IMR-90 (cell line): ENCODE measurements at regions not wholly inside any gene's neighbourhood (a gene's known extent, or its start where the extent isn't known, plus 50 kb on each side); places are given as distances from the start of the nearest gene placed in this dataset.

Experiments used
- ATAC-seq: fragments of 200-7000 bp; cut with Tn5 transposase; 2 replicates; pipeline ENCODE4 v1.9.1; 2020; ENCODE audit warnings: low read depth, mild to moderate bottlenecking, moderate library complexity
- BruUV-seq: library from RNA; stranded (reverse); fragments of 400-500 nt; replicated peaks from 2 replicates; lab custom pipeline; 2021; lab: Mats Ljungman, UMichigan
- CTCF ChIA-PET: fragments of 300-600 bp; formaldehyde crosslinking; extraction: SDS; loops from one replicate; lab custom pipeline; 2021; ENCODE audit warnings: antibody characterized with exemption; lab: Yijun Ruan, JAX
- POLR2A ChIA-PET: fragments of 300-600 bp; sonication (Branson Sonifier 250); formaldehyde crosslinking; loops from one replicate; lab custom pipeline; 2022; ENCODE audit warnings: antibody characterized with exemption; ENCODE audit not compliant: unreplicated experiment; lab: Charles Lee
- DNase-seq: peaks from one replicate; pipeline ENCODE4 v3.0.0; 2013
- H2AFZ ChIP-seq: replicated peaks from 2 replicates; pipeline ENCODE3; 2013; ENCODE audit warnings: low read length, mild to moderate bottlenecking; ENCODE audit not compliant: poor library complexity
- H2AK5ac ChIP-seq: 2 replicates; pipeline ENCODE4 v1.6.1; 2013; ENCODE audit warnings: low read depth, low read length, inconsistent platforms
- H2AK9ac ChIP-seq: replicated peaks from 2 replicates; pipeline ENCODE3; 2013; ENCODE audit warnings: mild to moderate bottlenecking, low read depth, low read length, moderate library complexity; ENCODE audit not compliant: poor library complexity
- H2BK120ac ChIP-seq: 2 replicates; pipeline ENCODE4 v1.6.1; 2013; ENCODE audit warnings: low read depth, low read length, inconsistent platforms
- H2BK15ac ChIP-seq: 3 replicates; pipeline ENCODE4 v1.6.1; 2013; ENCODE audit warnings: low read depth, low read length, inconsistent platforms
- H2BK20ac ChIP-seq: 2 replicates; pipeline ENCODE4 v1.6.1; 2013; ENCODE audit warnings: low read depth, mild to moderate bottlenecking, inconsistent platforms, low read length, moderate library complexity
- H2BK5ac ChIP-seq: 2 replicates; pipeline ENCODE4 v1.6.1; 2013; ENCODE audit warnings: mild to moderate bottlenecking, low read depth, low read length, inconsistent platforms; ENCODE audit not compliant: poor library complexity, severe bottlenecking
- H3K14ac ChIP-seq: replicated peaks from 2 replicates; pipeline ENCODE4 v1.6.1; 2013; ENCODE audit warnings: low read depth, low read length, inconsistent platforms
- H3K18ac ChIP-seq: 2 replicates; pipeline ENCODE4 v1.6.1; 2013; ENCODE audit warnings: low read depth, low read length, control low read depth
- H3K23ac ChIP-seq: 2 replicates; pipeline ENCODE4 v1.6.1; 2013; ENCODE audit warnings: low read depth, low read length, inconsistent platforms
- H3K27ac ChIP-seq: 2 replicates; pipeline ENCODE4 v1.5.1; 2013; ENCODE audit warnings: mild to moderate bottlenecking, control low read depth, low read length; ENCODE audit not compliant: insufficient read depth
- H3K27me3 ChIP-seq: 2 replicates; pipeline ENCODE4 v1.6.1; 2013; ENCODE audit warnings: low read length; ENCODE audit not compliant: control insufficient read depth, insufficient read depth
- H3K36me3 ChIP-seq: 2 replicates; pipeline ENCODE4 v1.6.1; 2013; ENCODE audit warnings: low read length, mixed read lengths; ENCODE audit not compliant: control insufficient read depth, insufficient read depth
- H3K4ac ChIP-seq: 2 replicates; pipeline ENCODE4 v1.6.1; 2013; ENCODE audit warnings: low read depth, low read length, inconsistent platforms
- H3K4me1 ChIP-seq: 2 replicates; pipeline ENCODE4 v1.6.1; 2013; ENCODE audit warnings: low read length, mixed read lengths; ENCODE audit not compliant: control insufficient read depth, insufficient read depth
- H3K4me2 ChIP-seq: 2 replicates; pipeline ENCODE4 v1.6.1; 2013; ENCODE audit warnings: low read depth, mild to moderate bottlenecking, control low read depth, low read length, moderate library complexity
- H3K4me3 ChIP-seq: 2 replicates; pipeline ENCODE4 v1.5.1; 2013; ENCODE audit warnings: low read depth, mild to moderate bottlenecking, control low read depth, low read length, moderate library complexity; ENCODE audit not compliant: insufficient read depth
- H3K56ac ChIP-seq: 2 replicates; pipeline ENCODE4 v1.6.1; 2013; ENCODE audit warnings: low read length, inconsistent platforms; ENCODE audit not compliant: insufficient read depth; ENCODE audit errors: extremely low read depth
- H3K79me1 ChIP-seq, 2 experiments: 2 replicates each; pipeline ENCODE4 v1.6.1; 2013; ENCODE audit warnings: low read length in 2 of 2, inconsistent platforms in 1 of 2, low read depth in 1 of 2
- H3K9ac ChIP-seq: 2 replicates; pipeline ENCODE4 v1.6.1; 2013; ENCODE audit warnings: low read depth, low read length, control low read depth
- H3K9me1 ChIP-seq: 2 replicates; pipeline ENCODE4 v1.6.1; 2013; ENCODE audit warnings: low read length, inconsistent platforms; ENCODE audit not compliant: insufficient read depth
- H3K9me3 ChIP-seq: 2 replicates; pipeline ENCODE4 v1.6.1; 2013; ENCODE audit warnings: low read length; ENCODE audit not compliant: control insufficient read depth, insufficient read depth
- H4K20me1 ChIP-seq: 2 replicates; pipeline ENCODE4 v1.6.1; 2013; ENCODE audit warnings: low read length, inconsistent platforms; ENCODE audit not compliant: insufficient read depth
- H4K5ac ChIP-seq: 2 replicates; pipeline ENCODE4 v1.6.1; 2013; ENCODE audit warnings: mild to moderate bottlenecking, low read depth, low read length, control low read depth
- H4K8ac ChIP-seq, 2 experiments: 2 replicates each; pipeline ENCODE4 v1.6.1; 2013; ENCODE audit warnings: low read depth in 2 of 2, low read length in 2 of 2, control low read depth in 1 of 2, inconsistent platforms in 1 of 2
- H4K91ac ChIP-seq: 2 replicates; pipeline ENCODE4 v1.6.1; 2013; ENCODE audit warnings: low read depth, low read length, inconsistent platforms; ENCODE audit not compliant: insufficient read depth
- BHLHE40 ChIP-seq: fragments of 150-350 bp; IDR thresholded peaks from 2 replicates; pipeline ENCODE4 v1.6.1; 2016; ENCODE audit warnings: mild to moderate bottlenecking, low read depth, low read length
- CEBPB ChIP-seq: IDR thresholded peaks from 2 replicates; pipeline ENCODE4 v1.6.1; 2012; ENCODE audit warnings: low read depth, low read length, improper control_type of control experiment
- MAFK ChIP-seq: IDR thresholded peaks from 2 replicates; pipeline ENCODE4 v1.6.1; 2012; ENCODE audit warnings: low read depth, low read length, improper control_type of control experiment
- WGBS, 2 experiments: methylation state at CpG; one replicate each; pipeline versions ENCODE4 v1.1.5 to v1.1.7; 2013; ENCODE audit warnings: missing lambda C conversion rate in 2 of 2; ENCODE audit not compliant: insufficient read length in 1 of 2; ENCODE audit errors: extremely low coverage in 2 of 2; 5-methylcytosine and 5-hydroxymethylcytosine counted together
- dilution Hi-C: fragments of 300-500 bp; cut with HindIII; formaldehyde crosslinking; loops from one replicate; pipeline ENCODE4 v1.14.3; 2018; ENCODE audit warnings: low sequenced_read_pairs; ENCODE audit not compliant: unreplicated experiment
- in situ Hi-C: fragments of 300-500 bp; cut with MboI; formaldehyde crosslinking; loops from 3 replicates; pipeline ENCODE4 v1.14.3; 2019; ENCODE audit warnings: low sequenced_read_pairs, inconsistent platforms, mixed read lengths
- intact Hi-C: fragments of 100-400 bp; cut with micrococcal nuclease; formaldehyde crosslinking; loops from 2 replicates; pipeline ENCODE4 v1.10.0; 2022

DNA sequence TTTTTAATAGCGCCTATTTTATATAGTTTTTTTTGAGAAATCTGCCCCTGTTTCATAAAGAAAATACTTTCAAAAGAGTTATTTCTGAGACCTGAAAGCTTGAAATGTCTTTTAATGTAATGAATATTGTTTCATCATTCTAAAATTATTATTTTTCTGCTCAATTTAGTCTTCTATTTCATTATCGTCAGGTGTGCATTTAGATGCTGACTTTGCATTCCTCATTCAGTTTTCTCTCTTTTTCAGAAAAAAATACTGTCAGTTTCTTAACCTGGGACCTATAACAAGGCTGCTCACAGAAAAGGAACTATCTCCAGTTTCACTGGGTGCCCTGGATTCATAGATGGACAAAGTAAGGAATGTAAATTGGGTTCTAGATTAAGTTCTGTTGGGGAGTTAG, 1631.7 kb downstream of the SUCLG1 start:
- in situ Hi-C loops: no loop called here

More for the DNA sequence above, 1631.7 kb downstream of the SUCLG1 start:
- Histone ChIP-seq H3K9ac (no peak overlapping the region), H3K4me1 (no peaks in the 10 kb centered on the region), H4K20me1 (no peaks in the 10 kb centered on the region), H3K27ac (no peak overlapping the region), H3K14ac (no peak overlapping the region), H3K56ac (no peak overlapping the region), H2AK5ac (no peak overlapping the region), H3K36me3 (no peaks in the 10 kb centered on the region), H2BK120ac (no peak overlapping the region), H4K5ac (no peak overlapping the region), H3K18ac (no peak overlapping the region), H3K9me1 (no peaks in the 10 kb centered on the region), H2BK5ac (no peak overlapping the region), H2AFZ (no peak overlapping the region), H3K4me2 (no peak overlapping the region), H2BK20ac (no peak overlapping the region), H3K4ac (no peak overlapping the region), H3K27me3 (no peaks in the 10 kb centered on the region), H4K91ac (no peak overlapping the region), H3K9me3 (no peaks in the 10 kb centered on the region), H3K23ac (no peak overlapping the region), H3K4me3 (no peak overlapping the region), H2AK9ac (no peak overlapping the region), H4K8ac (no peak overlapping the region), H2BK15ac (no peak overlapping the region), H3K79me1 (no peaks in the 10 kb centered on the region)
- WGBS, 2 experiments: no CpG with 5 or more reads among the region's 2 CpGs
- no peak for TF ChIP-seq CEBPB
- TF ChIP-seq MAFK: peak; percentile 76
- TF ChIP-seq BHLHE40: no peak
- intact Hi-C loops (no loop called here), dilution Hi-C loops (no loop called here)
- DNase-seq (no peak), ATAC-seq (no peak)
- ChIA-PET POLR2A (no interaction called here), CTCF (no interaction called here)
- BruUV-seq: no TSS peak
